HG02885 (cell line): ENCODE measurements at regions not wholly inside any gene's neighbourhood (a gene's known extent, or its start where the extent isn't known, plus 50 kb on each side); places are given as distances from the start of the nearest gene placed in this dataset.

Experiments used
- ATAC-seq: cut with Tn5 transposase; IDR thresholded peaks from one replicate; pipeline ENCODE4 v1.9.1; 2021; ENCODE audit warnings: mild to moderate bottlenecking; ENCODE audit not compliant: unreplicated experiment, poor library complexity

DNA sequence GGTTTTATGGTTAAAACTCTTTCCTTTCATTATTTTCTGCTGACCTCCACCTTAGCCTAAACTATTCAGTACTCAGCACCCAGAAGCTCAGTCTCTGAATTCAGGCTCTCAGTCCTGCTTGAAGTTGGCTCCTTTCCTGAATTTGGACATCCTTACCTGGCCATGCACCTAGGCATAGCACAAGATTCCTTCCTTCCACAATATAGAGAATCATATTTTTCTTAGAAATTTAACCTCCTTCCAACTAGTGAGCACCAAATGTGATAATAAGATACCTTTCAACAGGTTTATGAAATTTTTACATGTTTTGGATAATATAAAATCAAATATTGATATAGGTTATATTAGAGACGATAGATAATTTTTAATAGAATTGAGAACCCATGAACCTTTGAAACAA, 905.6 kb upstream of the GHITM start:
- no peak for ATAC-seq

DNA sequence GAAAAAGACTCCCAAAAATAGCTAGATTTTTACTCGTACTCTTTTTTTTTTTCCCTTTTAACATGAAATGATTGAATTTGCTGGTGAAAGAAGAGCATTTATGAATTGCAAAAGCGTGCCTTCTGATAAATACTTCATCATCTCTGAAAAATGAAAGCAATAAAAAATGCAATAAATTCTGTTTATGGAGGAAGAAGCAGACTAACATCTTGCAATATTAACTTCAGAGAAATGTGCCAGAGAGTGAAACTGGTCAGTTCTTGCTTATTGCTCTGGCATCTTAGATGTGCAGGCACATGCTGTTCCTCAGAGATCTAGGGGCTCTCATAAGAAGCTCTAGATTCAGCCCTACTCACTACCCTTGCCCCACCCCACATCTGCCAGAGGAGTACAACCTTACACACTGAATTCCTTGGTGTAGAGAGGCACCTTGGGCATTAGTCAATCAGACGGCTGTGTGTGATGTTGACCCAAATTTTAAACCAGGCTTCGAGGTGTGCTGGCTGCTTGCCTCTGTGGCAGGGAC, 891.1 kb upstream of the GHITM start:
- no peak for ATAC-seq

DNA sequence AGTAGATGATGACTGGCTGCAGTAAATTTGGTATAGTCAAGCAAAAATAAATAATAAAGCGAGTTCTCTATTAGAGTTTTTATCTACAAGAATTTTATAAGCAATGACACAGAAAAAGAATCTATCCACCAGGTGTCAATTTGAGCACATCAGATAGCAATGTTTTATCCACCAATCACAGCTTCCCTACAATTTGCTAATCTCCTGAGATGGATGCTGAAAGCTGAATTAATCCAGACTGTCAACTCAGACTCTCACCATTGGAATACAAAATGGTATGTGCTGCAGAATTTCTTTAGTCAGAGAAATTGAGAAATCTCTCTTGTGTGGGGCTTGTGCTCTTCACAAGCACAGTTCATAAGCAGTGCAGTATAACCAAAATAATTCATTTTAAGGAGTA, 888.9 kb upstream of the GHITM start:
- no peak for ATAC-seq

DNA sequence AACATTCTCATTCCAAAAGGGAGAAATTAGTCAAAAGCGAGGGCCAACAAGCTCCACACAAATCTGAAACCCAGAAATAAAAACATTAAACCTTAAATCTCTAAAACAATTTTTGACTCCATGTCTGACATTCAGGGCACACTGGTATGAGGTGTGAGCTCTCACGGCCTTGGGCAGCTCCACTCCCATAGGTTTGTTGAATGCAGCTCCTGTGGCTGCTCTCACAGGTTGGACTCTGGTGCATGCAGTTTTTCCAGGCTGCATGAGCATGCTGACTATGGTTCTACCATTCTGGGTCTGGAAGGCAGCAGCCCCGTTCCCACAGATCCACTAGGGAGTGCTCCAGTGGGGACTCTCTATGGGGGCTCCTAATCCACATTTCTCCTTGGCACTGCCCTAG, 887.1 kb upstream of the GHITM start:
- no peak for ATAC-seq

DNA sequence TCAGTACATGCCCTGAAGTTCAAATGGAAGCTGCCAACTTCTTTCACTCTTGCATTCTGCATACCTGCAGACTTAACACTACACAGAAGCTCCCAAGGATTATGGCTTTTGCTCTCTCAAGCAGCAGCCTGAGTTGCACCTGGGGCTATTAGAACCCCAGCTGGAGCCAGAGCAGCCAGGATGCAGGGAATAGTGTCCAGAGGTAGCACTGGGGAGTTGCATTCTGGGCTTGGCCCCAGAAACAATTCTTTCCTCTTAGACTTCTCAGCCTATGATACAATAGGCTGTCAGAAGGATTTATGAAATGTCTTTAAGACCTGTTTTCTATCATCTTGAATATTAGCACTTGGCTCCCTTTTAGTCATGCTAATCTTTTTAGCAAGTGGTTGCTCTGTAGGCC, 886.7 kb upstream of the GHITM start:
- no peak for ATAC-seq

DNA sequence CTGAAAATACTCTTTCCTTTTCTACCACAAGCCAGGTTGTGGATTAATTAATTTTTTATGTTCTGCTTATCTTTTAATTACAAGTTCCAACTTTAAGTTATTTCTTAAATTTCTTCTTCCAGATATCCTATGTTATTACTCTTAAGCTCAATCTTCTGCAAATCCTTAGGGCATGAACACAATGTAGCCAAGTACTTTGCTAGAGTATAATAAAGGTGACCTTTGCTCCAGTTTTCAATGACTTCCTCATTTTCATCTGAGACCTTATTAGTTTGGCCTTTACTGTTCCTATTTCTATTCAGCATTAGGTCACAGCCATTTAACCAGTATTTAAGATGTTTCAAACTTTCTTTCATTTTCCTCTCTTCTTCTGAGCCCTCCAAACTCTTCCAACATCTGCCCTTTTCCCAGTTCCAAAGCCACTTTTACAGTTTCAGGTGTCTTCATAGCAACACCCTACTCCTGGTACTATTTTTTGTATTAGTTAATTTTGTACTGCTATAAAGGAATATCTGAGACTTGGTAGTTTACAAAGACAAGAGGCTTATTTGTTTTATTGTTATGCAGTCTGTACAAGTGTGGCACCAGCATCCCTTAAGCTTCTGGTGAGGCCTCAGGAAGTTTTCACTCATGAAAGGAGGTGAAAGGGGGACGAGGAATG, 886.2 kb upstream of the GHITM start:
- ATAC-seq = no peak

DNA sequence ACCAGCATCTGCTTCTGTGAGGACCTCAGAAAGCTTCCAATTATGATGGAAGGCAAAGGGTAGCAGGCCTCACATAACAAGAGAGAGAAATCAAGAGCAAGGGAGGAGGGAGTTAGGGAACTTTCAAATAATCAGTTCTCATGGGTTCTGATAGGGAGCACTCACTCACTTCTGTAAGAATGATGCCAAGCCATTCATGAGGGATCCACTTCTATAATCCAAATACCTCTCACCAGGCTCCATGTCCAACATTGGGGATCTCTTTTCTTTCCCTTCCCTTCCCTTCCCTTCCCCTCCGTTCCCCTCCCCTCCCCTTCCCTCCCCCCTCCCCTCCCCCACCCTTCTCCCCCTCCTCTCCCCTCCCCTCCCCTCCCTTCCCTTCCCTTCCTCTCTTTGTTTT, 884.6 kb upstream of the GHITM start:
- ATAC-seq = no peak

DNA sequence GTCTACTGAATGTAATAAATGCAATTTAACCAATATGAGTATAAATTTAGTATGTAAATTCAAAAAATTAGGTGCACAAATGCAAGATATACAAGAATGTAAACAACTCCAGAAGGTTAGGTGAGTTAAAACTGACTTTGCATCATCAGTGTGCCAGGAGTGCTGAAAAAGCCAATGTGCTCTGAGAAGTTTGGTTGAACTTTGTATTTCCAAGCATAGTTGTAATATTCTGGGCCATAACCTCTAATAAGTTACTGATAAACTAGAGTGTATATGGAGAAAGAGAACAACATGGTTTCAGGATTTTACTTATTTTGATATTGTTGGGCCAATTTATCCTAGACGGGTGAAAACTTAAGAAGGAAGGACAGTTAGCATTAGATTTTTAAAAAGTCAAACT, 876.9 kb upstream of the GHITM start:
- ATAC-seq = no peak

DNA sequence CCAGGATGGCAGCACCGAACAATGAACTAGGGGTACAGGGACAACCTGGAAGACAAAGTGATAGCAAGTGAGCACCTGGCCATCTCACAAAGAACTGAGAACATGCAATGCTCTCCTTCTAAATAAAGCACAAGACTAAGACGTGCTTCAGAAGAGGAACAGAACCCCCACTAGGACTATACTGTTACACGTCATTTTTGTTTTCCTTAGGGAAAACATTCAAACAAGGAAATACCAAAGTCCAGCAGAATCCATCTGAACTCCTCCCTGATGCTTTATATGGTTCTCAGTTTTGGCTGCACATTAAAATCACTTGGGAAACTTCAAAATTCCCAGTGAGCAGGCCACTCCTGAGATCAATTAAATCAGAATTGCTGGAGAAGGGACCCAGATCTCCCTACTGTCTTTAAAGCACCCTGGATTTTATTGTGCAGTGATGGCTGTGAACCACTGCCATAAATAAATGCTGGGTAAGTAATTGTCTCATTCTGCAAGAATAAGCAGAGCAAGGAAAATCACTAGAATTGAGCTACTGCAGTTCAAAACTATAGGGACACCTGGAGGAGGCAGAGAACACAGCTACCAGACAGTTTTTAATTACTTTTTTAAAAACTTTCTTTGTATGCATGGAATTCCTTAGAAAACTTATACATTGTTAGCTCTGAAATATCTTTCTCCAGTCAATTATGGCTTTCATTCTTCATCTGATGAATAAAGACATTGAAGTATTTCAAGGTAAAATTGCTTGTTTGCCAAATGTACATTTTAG, 866.5 kb upstream of the GHITM start:
- no peak for ATAC-seq

DNA sequence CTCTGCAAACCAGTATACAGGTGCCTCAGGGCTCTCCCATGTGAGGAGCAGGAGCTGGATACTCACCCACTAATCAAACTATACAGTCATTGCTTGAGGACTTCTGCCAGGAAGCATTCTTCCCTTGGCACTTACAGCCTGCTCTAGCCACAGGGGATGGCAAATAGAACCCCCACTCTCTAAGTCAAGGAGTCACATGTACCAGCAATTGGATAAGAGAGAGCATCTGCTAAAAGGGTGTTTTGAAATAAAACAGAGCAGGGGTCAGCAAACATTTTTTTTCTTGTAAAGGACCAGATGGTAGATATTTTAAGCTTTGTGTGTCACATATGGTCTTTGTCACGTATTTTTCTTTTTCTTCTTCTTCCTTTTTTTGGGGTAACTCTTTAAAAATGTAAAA, 865.2 kb upstream of the GHITM start:
- ATAC-seq = no peak

DNA sequence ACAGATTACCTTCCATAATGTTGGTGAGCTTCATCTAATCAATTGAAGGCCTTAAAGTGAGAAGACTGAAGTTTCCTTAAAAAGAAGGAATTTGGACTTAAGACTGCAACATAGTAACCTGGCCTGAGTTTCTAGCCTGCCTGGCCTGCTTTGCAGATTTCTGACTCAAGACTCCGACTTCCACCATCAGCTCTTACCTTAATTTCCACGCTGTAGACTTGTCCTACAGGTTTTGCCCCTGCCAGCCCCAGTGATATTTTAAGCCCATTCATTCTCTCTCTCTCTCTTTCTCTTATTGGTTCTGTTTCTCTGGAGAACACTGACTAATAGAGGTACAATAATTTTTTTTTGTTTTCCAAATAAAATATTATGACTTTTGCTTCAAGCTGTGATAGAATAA, 862.3 kb upstream of the GHITM start:
- no peak for ATAC-seq

DNA sequence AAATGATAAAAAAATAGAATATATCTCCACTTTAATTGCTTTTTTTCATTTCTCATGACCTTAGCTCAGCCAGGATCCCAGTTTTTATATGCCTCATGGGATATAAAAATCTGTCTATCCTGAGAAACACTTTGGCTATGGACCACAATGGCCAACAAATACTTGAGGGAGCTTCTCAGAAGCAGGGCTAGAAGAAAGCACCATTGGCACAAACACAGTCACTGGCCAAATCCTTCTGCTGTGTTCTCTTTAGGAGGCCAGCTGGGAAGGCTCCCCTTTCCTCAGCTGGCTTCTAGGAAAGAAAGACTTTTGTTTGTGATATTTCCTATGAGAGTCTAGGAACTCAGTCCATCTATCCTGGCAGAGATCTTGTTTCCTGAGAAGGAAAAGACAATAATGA, 856.2 kb upstream of the GHITM start:
- no peak for ATAC-seq

DNA sequence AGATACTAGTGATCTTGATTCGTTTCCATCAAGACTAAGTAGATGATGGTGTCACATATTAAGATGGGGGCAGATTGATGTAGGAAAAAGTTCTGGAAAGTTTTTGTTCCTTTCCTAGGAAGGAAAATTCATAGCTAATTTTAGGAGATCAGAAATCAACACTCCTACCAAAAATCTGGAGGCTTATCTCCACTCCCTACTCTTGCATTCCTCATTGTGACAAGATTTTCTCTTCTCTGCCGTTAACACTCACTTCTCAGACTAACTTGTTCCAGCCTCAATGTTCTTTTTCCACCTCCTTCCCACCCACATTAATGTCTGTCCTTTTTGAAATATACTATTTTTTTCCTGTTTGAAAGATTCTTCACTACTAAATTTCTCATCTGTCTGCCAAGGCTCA, 851.9 kb upstream of the GHITM start:
- ATAC-seq = no peak

DNA sequence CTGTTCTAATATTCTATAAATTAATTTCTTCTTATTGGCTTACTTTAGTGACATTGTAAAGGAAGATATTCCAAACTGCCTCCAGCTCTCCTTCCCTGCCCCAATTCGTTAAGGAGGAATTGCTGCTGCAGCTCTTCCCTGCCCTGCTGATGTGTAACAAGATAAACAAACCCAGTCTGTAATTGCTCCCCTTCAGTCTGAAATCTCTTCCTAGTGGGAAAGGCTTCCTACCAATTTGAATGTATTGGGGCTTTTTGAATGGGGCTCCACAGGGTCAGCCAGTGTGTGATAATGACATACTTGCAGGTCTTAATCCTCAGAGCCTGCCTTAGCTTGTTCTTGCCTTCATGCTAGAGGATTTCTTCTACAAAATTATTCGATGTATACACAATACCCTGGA, 849.9 kb upstream of the GHITM start:
- ATAC-seq = no peak

DNA sequence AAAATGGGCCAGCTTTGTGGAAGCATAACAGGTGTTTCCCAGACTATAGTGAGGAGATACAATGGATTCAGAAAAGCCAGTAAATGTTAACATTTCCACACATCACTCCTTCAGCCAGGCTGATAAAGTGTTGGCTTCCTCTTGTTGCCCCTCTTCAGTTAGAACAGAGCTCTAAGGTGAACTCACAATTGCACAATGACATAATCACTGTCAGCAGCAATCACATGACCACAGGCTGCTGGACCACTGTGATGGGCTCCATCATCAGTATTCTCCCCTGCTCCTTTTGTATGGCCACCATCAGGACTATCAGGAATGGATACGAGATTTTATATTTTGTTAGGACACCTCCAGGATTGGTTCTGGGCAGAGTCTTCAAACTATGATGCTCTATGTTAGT, 849.4 kb upstream of the GHITM start:
- no peak for ATAC-seq

DNA sequence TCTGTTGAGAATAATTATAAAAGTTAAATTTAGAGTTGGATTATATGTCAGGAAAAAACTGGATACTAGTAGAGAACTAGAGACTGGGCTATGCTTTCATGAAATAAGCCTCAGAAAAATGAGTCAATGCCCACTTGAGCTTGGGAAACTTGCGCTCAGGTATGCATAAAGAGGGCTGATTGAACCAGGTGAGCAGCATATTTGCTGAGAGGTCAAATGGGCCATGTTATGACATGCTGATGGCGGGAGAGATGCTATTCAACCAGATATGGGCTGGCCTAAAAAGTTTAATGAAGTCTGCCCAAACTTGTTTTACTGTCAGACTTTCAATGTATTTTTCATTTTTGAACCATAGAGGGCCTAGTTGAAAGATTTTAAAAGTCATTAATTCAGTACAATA, 837.6 kb upstream of the GHITM start:
- ATAC-seq = no peak

DNA sequence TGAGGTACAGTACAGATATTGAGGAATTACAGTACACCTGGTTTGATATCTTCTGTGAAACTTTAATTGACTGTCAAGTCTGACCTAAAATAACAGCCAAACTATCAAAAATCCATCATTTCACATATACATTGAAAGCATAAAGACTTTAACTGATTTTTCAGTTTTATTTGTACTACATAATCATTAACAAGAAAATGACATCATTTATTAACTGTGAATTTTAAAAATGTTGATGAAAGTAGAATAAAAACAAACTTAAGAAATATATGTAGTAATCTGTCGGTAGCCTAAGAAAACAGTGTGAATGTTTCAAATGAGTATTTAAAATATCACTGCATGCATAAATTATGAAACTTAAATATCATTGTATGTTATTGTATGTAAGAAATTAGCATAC, 836.7 kb upstream of the GHITM start:
- ATAC-seq = no peak

DNA sequence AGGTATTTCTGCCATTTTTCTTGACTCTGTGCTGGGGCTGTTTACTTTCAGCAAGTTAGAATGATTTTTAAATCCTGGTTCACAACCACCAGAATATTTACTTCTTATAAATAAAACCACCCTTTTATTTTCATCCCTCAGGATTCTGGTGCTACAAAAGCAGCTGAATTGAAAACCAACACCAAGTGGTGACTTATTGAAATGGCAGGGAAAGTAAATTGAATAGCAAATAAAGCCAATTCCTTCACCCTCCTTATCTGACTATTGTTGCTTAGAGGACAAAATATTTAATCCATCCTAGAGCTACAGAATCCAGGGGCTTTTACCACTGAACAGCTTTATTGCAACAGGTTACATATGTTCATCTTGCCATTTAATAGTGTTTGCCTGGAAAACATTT, 828.6 kb upstream of the GHITM start:
- no peak for ATAC-seq

DNA sequence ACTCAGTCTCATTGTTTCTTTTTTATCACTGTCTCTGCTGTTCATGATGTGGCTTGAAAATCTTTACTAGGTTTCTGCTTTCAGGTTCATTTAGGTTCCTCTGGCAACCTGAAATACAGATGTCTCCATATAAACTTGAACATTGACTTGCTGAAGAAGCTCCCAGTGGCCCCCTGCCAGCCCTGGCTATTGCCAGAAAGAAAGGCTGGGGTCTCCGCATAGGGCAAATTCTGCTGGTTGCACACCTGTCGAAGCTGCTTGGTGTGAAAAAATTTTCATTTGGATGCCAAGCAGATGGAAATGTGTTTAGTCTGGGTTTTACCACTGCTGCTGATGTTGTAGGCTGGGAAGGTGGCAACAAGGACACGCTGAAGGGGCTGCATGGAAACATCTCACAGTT, 826.7 kb upstream of the GHITM start:
- no peak for ATAC-seq

DNA sequence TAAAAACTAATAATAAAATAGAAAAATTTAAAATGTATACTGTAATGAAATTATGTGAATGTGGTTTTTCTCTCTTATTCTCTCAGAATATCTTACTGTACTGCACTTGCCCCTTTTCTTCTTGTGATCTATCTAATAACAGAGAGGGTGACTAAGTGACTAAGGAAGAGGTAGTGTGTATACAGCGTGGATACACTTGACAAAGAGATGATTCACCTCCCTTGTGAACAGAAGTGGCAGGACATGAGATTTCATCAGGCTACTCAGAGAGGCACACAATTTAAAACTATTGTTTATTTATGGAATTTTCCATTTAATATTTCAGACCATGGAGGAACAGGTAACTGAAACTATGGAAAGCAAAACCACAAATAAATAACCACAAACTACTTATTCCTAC, 806.6 kb upstream of the GHITM start:
- ATAC-seq = no peak

DNA sequence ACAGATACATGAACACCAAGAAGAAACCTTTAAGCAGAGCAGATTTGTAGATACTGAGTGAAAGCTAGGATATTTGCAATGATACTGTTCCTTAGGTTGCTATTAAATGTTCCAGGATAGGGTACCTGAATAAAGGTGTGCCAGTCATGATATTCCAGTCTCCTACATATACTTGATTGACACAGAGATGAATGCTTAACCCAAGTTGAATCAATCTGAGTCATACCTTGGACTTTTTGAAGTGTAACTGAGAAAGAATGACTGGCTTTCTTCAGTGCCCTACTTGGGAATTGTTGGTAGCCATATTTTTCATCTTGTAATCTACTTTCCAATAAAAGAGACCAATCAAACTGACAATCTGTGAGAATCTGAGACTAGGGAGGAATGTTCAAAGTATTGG, 805.7 kb upstream of the GHITM start:
- ATAC-seq = no peak

DNA sequence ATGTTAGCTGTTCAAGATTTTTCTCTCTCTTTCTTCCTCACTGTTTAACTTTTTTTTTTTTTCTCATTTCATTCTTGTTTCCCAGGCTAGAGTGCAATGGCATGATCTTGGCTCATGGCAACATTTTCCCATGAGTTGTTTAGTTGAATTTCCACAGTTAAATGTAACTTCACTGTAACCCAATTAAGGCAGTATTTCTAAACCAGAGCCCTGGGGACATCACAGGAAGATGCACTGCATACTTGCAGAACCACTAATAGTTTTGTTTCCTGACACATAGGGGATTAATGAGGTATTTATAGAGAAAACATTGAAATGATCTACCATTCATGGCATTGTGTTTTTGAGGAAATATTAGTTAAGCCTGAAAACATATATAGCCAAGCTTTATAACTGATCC, 795.6 kb upstream of the GHITM start:
- no peak for ATAC-seq
